ENCODE measurements at regions not wholly inside any gene's neighbourhood (a gene's known extent, or its start where the extent isn't known, plus 50 kb on each side); places are given as distances from the start of the nearest gene placed in this dataset.
"Not testable (repeated sequence)": the region's sequence is repeated elsewhere in the genome, so short reads cannot be mapped to it uniquely, and the experiment has no call there.

- no peak for DNase-seq (ENCODE audit: low spot score)
These were observed 53.9 kb upstream of the RCE1 start for GRCh38 chr11:66789097-66789890.

- DNase-seq (ENCODE audit: low spot score), result peak; percentile 50
These were observed 55.1 kb upstream of the RCE1 start for GRCh38 chr11:66787934-66788758.

GRCh38 chr11:66784575-66784974, 55.6 kb upstream of the SPTBN2 start:
- no peak for DNase-seq (ENCODE audit: low spot score)

DNA sequence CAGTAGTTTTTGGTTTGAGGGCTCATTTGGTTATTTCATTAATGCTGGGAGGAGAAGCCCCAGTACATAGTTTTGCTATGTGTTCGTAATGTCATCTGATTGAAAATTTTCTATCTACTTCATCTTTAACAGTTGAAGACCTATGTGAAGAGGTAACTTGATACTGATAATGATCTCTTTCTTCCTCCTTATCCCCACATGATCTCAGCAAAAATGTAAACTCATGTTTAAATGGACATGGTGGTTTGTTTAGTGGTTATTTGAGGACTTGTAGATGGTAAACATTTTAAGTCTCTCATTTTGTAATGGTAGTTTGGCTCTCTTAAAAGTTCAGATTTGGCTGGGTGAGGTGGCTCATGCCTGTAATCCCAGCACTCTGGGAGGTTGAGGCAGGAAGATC, 53.7 kb upstream of the SPTBN2 start:
- DNase-seq (ENCODE audit: low spot score), result no peak

- DNase-seq (ENCODE audit: low spot score), result not testable (repeated sequence)
These were observed 50.6 kb upstream of the SPTBN2 start for GRCh38 chr11:66779651-66780050.

Data from umbilical cord (tissue), 1 donor.